ENCODE measurements at regions not wholly inside any gene's neighbourhood (a gene's known extent, or its start where the extent isn't known, plus 50 kb on each side); places are given as distances from the start of the nearest gene placed in this dataset.

DNA sequence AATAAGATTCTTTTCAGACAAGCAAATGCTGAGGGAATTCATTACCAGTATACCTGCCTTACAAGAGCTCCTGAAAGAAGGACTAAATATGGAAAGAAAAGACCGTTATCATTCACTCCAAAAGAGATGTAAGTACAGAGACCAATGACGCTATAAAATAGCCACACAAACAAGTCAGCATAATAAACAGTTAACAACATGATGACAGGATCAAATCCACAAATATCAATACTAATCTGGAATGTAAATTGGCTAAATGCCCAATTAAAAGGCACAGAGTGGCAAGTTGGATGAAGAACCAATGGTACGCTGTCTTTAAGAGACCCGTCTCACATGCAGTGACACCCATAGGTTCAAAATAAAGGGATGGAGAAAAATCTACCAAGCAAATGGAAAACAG is 349.6 kb upstream of the MPDZ start:
- Histone ChIP-seq H3K27ac (no peak overlapping the region), H2AFZ (ENCODE audit: low read depth) (no peak overlapping the region), H3K79me2 (ENCODE audit: insufficient read depth, low read depth) (no peaks in the 10 kb centered on the region), H3K4me1 (ENCODE audit: low read depth, poor library complexity, severe bottlenecking) (no peaks in the 10 kb centered on the region), H3K9ac (no peak overlapping the region), H3K4me3 (IDR thresholded peaks at IDR 0.05; ENCODE audit: insufficient read depth, low read depth, low read length) (no peak overlapping the region), H4K20me1 (ENCODE audit: insufficient read depth) (no peaks in the 10 kb centered on the region), H3K36me3 (ENCODE audit: insufficient read depth) (no peaks in the 10 kb centered on the region), H3K4me2 (no peak overlapping the region), H3K27me3 (ENCODE audit: insufficient read depth, low read depth) (no peaks in the 10 kb centered on the region)
- TF ChIP-seq, protein P1, sequence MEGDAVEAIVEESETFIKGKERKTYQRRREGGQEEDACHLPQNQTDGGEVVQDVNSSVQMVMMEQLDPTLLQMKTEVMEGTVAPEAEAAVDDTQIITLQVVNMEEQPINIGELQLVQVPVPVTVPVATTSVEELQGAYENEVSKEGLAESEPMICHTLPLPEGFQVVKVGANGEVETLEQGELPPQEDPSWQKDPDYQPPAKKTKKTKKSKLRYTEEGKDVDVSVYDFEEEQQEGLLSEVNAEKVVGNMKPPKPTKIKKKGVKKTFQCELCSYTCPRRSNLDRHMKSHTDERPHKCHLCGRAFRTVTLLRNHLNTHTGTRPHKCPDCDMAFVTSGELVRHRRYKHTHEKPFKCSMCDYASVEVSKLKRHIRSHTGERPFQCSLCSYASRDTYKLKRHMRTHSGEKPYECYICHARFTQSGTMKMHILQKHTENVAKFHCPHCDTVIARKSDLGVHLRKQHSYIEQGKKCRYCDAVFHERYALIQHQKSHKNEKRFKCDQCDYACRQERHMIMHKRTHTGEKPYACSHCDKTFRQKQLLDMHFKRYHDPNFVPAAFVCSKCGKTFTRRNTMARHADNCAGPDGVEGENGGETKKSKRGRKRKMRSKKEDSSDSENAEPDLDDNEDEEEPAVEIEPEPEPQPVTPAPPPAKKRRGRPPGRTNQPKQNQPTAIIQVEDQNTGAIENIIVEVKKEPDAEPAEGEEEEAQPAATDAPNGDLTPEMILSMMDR (conservative IDR thresholded peaks at IDR 0.05; ENCODE audit: low read depth, low read length) = no peak

DNA sequence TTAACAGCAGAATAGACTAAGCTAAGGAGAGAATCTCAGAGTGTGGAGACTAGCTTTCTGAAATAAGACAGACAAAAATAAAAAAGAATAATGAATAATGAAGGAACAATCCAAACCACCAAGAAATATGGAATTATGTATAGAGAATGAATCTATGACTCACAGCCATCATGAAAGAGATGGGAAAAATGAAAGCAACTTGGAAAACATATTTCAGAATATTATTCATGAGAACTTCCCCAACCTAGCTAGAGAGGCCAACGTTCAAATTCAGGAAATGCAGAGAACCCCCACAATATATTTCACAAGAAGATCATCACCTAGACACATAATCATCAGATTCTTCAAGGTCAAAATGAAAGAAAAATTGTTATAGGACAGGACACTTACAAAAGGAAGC is 349.0 kb upstream of the MPDZ start:
- H4K20me1 ChIP-seq (ENCODE audit: insufficient read depth) = no peaks in the 10 kb centered on the region
- no peak overlapping the region for H2AFZ ChIP-seq (ENCODE audit: low read depth)
- H3K9ac ChIP-seq = no peak overlapping the region
- H3K4me2 ChIP-seq = no peak overlapping the region
- H3K79me2 ChIP-seq (ENCODE audit: insufficient read depth, low read depth) = no peaks in the 10 kb centered on the region
- no peaks in the 10 kb centered on the region for H3K36me3 ChIP-seq (ENCODE audit: insufficient read depth)
- TF ChIP-seq, protein P1 (conservative IDR thresholded peaks at IDR 0.05; ENCODE audit: low read depth, low read length) = no peak
- H3K27ac ChIP-seq = no peak overlapping the region
- H3K27me3 ChIP-seq (ENCODE audit: insufficient read depth, low read depth) = no peaks in the 10 kb centered on the region
- H3K4me1 ChIP-seq (ENCODE audit: low read depth, poor library complexity, severe bottlenecking) = no peaks in the 10 kb centered on the region
- no peak overlapping the region for H3K4me3 ChIP-seq (IDR thresholded peaks at IDR 0.05; ENCODE audit: insufficient read depth, low read depth, low read length)

DNA sequence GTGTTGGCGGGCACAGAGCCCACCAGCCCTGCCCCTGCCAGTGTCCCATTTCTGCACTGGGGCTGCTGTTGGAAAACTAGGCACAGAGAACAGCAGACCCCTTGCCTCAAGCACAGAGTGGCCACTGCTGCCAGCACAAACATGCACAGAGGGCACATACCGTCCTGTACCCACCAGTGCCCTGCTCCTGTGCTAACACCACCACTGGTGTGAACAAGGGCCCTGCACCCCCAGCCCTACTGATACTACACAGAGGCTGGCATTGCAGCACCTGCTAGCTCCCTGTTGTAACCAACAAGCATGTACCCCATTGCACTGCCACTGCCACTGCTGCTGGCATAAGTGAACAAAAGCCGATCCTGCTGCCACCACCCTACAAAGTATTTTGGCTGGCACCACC is 348.0 kb upstream of the MPDZ start:
- Histone ChIP-seq H3K4me1 (ENCODE audit: low read depth, poor library complexity, severe bottlenecking) (no peaks in the 10 kb centered on the region), H3K4me2 (no peak overlapping the region), H3K4me3 (IDR thresholded peaks at IDR 0.05; ENCODE audit: insufficient read depth, low read depth, low read length) (no peak overlapping the region), H3K27ac (no peak overlapping the region), H3K36me3 (ENCODE audit: insufficient read depth) (no peaks in the 10 kb centered on the region), H2AFZ (ENCODE audit: low read depth) (no peak overlapping the region), H3K27me3 (ENCODE audit: insufficient read depth, low read depth) (no peaks in the 10 kb centered on the region), H3K79me2 (ENCODE audit: insufficient read depth, low read depth) (no peaks in the 10 kb centered on the region), H3K9ac (no peak overlapping the region), H4K20me1 (ENCODE audit: insufficient read depth) (no peaks in the 10 kb centered on the region)
- TF ChIP-seq, protein P1 (conservative IDR thresholded peaks at IDR 0.05; ENCODE audit: low read depth, low read length) = no peak

DNA sequence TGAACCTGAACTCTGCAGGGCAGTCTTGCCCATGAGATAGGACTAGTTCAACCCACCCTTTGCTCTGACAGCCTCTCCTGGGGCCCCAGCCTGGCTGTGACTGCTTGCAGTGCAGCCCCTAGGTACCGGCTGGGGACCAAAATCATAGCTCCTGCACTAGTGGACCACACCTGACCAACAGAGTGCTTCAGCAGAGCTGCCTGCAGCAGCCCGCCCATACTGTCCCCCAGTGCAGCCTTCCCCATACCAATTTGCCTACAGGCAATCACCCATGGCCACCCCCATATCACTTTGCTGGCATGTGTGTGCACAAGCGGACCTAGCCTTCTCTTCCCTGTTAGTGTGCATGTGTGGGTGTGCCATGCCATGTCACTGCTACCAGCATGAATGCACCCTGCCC is 347.6 kb upstream of the MPDZ start:
- no peak overlapping the region for H3K27ac ChIP-seq
- H3K79me2 ChIP-seq (ENCODE audit: insufficient read depth, low read depth) = no peaks in the 10 kb centered on the region
- no peaks in the 10 kb centered on the region for H4K20me1 ChIP-seq (ENCODE audit: insufficient read depth)
- TF ChIP-seq, protein P1 (conservative IDR thresholded peaks at IDR 0.05; ENCODE audit: low read depth, low read length) = no peak
- no peaks in the 10 kb centered on the region for H3K4me1 ChIP-seq (ENCODE audit: low read depth, poor library complexity, severe bottlenecking)
- H3K9ac ChIP-seq = no peak overlapping the region
- H3K36me3 ChIP-seq (ENCODE audit: insufficient read depth) = no peaks in the 10 kb centered on the region
- H3K27me3 ChIP-seq (ENCODE audit: insufficient read depth, low read depth) = no peaks in the 10 kb centered on the region
- H3K4me2 ChIP-seq = no peak overlapping the region
- no peak overlapping the region for H2AFZ ChIP-seq (ENCODE audit: low read depth)
- no peak overlapping the region for H3K4me3 ChIP-seq (IDR thresholded peaks at IDR 0.05; ENCODE audit: insufficient read depth, low read depth, low read length)

DNA sequence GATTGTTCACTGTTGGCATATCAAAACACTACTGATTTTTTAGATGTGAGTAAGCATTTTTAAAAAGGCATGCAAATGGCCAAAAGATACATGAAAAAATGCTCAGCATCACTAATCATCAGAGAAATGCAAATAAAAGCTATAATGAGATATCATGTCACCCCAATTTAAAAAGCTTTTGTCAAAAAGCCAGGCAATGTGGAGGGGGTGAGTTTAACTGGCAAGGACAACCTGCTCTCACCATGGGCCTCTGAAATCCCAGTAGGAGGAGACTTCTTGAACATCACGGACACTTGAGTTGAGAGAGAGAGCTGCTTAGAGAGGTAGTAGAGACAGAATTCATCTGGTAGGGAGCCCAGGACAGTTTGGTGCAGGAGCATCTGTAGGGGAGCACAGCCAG is 347.1 kb upstream of the MPDZ start:
- Histone ChIP-seq H3K4me1 (ENCODE audit: low read depth, poor library complexity, severe bottlenecking) (no peaks in the 10 kb centered on the region), H4K20me1 (ENCODE audit: insufficient read depth) (no peaks in the 10 kb centered on the region)

More for the DNA sequence above, 347.1 kb upstream of the MPDZ start:
- Histone ChIP-seq H3K36me3 (ENCODE audit: insufficient read depth) (no peaks in the 10 kb centered on the region), H3K4me3 (IDR thresholded peaks at IDR 0.05; ENCODE audit: insufficient read depth, low read depth, low read length) (no peak overlapping the region), H3K9ac (no peak overlapping the region), H2AFZ (ENCODE audit: low read depth) (no peak overlapping the region), H3K4me2 (no peak overlapping the region), H3K27ac (no peak overlapping the region), H3K79me2 (ENCODE audit: insufficient read depth, low read depth) (no peaks in the 10 kb centered on the region), H3K27me3 (ENCODE audit: insufficient read depth, low read depth) (no peaks in the 10 kb centered on the region)
- TF ChIP-seq, protein P1 (conservative IDR thresholded peaks at IDR 0.05; ENCODE audit: low read depth, low read length) = no peak

Data from KMS-11 (cell line).